CD4-positive, alpha-beta T cell treated with Interleukin-4 for 1 hour (primary cell): ENCODE measurements at regions not wholly inside any gene's neighbourhood (a gene's known extent, or its start where the extent isn't known, plus 50 kb on each side); places are given as distances from the start of the nearest gene placed in this dataset.
"Not testable (repeated sequence)": the region's sequence is repeated elsewhere in the genome, so short reads cannot be mapped to it uniquely, and the experiment has no call there.

Experiments used
- DNase-seq, 2 donors: peaks; one replicate each; pipeline ENCODE4 v3.0.0-alpha.2; 2020 to 2022

DNA sequence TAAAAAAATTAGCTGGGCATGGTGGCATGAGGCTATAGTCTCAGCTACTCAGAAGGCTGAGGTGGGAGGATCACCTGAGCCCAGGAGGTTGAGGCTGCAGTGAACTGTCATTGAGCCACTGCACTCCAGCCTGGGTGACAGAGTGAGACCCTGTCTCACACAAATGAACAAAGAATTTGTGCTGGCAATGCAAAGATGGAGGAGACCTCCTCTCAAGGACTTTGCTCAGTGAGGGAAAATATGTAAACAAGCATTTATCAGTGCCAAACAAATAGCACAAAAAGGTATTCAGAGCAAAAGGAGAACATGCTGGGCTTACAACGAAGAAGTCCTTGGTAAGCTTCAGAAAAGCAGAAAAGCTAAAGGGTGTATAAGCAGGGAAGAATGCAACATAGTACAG, 113.1 kb upstream of the UMPS start:
- no peak for DNase-seq

DNA sequence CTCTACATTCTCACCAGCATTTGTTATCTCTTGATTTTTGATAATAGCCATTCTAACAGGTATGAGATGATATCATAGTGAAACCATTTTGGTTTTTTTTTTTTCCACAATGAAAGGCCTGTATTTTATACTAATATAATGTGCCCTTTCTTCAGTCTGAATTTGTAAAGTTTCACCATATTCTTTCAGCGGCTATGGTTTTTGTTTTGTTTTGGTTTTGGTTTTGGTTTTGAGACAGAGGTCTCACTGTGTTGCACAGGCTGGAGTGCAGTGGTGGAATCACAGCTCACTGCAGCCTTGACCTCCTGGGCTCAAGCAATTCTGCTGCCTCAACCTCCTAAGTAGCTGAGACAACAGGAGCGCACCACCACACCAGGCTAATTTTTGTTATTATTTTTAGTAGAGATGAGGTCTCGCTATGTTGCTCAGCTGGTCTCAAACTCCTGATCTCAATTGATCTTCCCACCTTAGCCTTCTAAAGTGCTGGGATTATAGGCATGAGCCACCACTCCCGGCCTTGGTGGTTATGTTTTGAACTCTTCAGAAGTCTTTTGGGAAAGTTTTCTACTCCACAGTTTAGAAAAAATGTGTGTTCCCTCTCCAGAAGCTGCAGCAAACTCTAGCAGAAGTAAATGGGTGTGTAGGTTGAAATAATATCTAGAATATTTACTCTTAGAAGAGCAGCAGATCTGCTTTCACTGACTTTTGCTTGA, 110.2 kb upstream of the UMPS start:
- peak in 1 of 2 donors; percentile 30 for DNase-seq

DNA sequence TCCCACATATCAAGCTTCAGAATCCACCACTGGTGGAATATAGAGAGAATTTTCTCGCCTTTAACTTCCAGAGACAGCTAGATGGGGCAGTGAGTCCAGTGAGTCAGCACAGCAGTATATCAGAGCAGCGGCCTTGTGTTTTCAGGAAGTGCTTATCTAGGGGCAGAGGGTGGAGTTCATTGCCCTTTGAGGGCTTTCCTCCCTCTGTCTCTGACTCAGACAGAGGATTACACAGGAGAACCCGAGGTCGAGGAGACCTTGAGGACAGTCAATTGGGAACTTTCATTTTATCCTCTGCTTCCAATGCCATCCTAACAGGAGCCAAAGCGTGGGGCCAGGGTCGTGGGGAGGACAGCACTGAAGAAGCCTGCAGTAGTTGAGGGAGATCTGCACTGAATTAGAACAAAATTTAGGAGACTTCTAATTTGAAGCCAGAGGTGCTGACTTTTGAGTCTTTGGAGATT, 109.6 kb upstream of the UMPS start:
- peak; percentile 45 to 52 for DNase-seq

DNA sequence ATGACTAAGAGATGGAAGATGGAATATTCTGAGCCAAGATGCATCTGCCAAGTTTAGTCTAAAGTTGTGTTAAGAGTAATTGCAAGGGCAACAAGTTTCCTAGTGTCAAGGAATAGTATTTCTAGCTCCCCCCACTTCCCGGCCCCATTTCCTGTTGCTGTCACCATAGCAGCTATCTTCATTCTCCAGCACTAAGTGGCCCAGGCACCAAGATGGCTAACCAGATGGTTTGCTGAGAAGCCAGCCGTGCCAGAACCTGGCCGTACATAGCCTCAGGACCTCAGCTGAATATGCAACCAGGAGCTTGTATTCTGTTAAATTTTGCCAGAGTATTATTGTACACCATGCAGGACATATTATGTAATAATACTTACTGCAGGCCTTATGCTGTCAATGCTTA, 108.8 kb upstream of the UMPS start:
- DNase-seq, result no peak

DNA sequence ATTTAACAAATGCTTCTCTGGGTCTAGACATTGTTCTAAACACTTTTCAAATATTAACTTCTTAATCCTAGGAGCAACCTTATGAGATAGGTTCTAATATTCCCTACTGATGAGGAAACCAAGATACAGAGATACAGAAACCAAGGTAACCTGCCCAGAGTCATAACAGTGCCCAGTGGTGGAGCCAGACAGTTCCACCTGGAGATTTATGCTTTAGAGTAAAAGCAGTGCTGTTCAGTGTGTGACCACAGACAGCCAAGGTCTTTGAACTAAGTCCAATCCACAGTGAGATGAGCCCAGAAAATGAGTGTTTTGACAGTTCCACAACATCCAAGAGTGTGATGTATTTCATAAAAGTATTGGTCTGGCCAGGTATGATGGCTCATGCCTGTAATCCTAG, 105.2 kb upstream of the UMPS start:
- no peak for DNase-seq

DNA sequence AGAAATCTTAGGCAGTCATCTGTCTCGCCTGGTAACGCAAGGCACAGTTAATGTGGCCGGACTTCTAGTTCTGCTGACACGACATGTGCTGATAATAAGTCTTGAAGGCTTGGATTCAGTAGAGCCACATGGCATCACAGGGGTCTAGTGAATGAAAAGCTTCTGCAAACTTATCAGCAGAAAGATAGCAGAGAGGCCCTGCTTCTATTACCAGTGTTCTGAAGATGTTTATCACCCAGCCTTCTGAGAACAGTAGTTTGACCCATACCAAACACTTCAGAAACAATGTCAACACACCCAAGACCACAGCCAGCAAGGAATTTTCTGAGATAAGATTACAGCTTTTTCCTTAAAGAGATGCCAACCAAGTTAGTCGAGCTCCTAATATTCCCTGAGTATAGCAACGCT, 102.7 kb upstream of the UMPS start:
- no peak for DNase-seq

DNA sequence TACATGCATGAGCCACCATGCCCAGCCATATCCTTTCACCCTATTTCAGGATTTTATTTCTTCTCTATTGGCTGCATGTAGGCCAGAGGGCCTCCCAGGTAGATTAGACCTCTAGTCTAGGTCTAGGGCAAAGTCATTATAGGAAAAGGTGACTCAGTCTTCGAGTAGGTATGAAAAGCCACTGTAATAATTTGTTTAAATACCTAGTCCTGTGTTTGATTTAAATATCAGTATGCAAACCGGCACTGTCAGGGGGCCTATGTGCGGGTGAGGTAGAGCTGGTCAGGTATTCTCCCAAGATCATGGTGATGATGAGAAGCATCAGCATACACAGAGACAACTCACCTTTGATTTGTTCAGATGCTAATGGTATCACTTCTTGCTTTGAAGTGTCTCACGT, 101.4 kb upstream of the UMPS start:
- no peak for DNase-seq

DNA sequence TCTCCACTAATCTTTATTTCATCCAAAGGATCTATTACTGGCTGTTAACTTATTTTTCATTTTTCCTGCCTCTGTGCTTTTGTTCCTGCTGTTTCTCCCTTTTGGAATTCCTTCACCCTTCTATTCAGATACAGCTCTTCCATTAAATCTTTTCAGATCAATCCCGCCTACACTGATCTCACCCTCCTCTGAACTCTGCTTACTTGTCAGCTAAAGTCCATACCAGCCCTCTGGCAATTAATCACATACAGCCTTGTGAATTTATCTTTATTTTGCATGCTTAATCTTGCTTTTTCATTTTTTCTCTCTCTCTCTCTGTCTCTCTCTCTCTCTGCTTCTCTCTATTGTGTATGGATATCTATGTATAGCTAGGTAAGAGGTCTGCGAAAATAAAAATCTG, 100.8 kb upstream of the UMPS start:
- no peak for DNase-seq

DNA sequence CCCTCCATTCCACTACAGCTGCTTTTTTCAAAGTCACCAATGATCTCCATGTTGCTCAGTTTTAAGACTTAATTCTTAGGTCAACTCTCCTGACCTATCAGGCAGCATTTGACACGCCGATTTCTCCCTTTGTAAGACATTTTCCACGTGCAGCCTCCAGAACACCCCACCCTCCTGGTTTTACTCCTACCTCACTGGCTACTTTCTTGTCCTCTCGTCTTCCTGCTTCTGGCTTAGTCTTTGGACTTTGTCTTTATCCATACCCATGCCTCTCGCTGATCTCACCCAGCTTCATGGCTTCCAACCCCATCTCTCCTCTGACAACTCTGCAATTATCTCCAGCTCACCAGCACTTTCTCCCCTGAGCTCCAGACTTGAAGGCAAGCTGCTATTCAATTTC, 99.3 kb upstream of the UMPS start:
- DNase-seq, result no peak

DNA sequence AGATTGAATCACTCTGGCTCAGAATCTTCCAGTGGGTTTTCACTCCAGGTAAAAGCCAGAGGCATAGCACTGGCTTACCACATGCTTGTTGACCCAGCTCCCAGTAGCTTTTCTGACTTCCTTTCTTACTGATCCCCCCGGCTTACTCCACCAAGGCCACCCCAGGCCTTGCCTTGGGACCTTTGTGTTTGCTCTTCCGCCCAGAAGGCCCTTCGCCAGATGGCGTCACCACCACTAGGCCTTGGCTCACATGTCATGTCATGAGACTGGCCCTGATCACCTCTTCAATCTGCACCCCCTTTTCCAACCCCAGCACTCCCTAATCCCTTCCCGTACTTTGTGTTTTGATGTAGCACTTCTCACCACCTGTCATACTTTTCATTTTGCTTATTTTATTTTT, 98.5 kb upstream of the UMPS start:
- no peak for DNase-seq

DNA sequence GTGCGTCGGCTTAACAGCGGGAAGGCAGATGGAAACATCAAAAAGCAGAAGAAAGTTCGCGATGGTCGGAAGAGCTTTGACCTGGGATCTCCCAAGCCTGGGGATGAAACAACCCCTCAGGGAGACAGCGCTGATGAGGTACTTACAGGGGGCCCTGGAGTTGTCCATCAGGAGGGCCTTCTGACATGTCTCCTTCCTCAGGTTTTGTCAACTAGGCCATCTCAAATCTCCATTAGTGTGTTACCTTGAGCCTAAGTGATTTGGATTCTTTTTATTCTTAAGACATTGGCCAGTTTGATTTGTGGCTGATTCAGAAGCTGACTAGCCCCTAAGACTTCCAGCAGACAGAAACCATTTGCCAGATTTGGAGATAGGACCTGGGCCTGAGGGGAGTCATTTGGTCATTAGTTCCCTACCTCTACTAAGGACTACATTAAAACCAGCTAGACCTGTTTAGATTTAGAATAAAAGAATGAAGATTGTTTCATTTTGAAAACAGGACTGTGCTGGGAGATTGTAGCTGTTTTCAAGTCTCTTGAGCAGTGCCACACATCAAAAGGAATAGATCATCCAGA, 97.6 kb upstream of the UMPS start:
- DNase-seq, result no peak

DNA sequence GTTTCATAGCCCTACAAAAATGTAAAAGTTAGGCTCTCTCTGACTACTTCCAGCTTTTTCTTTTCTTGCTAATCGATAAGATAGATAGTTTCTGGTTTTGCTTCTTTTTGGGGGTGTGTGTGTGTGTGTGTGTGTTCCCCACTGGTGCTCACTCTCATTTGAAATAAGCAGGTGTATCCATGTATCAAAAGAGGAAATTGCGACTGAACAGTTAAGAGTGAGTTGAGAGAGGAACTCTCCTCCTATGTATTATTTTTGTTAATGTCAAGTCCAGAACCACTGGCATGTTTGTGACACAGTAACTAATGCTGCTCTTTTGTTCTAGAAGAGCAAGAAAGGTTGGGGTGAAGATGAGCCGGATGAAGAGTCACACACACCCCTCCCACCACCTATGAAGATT, 96.7 kb upstream of the UMPS start:
- no peak for DNase-seq

DNA sequence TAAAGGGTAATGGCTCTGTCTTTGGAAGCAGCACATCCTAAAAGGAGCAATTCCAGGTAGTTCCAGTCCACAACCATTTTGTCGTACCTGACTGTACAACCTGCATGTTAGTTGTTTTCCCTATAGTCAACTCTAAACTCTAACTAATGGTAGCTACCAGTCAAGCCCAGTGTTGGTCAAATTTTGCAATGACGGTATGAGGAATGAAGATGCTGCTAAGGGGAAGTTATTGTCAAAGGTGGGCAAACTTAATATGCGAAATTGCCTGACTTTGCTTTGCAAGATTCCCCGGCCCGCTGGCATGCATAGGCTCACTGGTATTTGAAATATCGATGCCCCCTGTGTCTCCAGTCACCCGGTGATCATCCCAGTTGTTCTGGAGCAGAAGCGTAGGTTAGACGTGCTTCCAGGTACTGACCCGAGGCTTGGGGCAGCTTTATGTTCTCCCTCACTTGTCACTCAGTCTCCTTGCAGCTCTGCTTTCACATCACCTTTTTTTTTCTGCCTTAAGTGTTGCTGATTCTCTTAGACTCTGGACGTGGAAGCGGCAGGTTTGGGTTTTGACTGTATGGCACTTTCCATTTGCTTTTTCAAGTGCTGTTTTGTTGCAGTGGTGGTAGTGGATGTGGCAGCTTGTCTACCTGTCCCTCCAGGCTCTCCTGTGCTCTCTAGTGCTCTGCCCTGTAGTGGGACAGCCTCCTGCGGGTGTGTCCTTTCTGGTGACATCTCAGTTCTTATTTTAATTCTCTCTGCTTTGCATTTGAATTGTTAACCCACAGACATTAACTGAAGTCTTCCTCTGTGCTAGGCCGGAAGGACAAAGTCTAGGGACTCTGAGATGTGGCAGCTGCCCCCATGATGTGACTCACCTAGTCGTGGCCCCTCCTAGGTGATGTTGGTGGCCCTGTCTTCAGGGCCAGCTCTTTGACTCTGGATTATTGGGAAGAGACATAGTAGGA, 95.8 kb upstream of the UMPS start:
- no peak for DNase-seq

DNA sequence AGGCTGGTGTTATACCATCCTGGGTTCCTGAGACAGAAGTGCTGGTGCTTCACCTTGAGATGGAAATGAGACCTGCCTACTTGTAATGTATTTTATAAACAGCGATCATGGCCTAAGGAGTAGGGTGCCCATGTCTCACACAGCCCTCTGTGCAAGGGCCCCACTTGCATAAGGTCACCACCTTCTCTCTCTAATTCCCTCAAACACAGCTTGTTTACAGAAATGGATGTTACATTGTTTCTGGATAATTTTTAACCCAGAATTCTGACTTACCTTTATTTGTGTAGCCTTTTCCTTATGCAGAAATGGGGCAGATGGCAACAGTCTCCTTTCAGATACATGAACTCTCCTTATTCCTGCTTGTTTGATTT, 95.1 kb upstream of the UMPS start:
- no peak for DNase-seq

DNA sequence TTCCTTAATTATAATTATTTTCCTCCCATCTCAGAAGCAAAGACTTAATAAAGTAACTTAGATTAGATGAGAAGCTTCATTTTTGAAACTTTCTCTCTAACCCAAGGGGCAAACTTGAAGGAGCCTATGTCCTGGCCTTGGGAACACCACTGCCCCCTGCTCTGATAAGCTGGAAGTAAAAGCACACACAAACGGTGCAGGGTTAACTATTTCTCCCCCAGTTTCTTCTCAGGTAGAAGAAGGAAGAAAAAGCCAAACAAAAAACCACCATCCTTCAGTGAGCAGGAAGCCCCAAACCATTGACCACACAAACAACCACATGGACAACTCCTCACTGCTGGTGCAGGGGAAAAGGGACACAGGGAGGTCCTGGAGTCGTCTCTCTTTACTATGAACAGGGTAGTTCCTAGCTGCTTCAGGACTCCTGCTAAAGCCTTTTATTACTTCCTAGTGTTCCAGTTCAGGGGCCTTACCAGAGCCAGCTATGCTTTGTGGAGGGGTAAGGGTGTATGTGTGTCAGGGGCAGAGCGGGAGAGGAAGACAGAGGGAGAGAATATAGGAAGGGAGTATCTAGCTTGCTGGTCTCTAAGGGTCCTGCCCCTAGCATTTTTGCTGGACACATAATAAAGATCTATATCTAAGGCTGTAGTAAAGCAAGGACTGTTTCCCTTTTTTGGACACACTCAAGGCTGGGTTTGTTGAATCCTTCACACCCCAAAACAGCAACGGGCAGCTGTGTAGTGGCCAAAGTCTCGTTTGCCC, 94.0 kb upstream of the UMPS start:
- no peak for DNase-seq

DNA sequence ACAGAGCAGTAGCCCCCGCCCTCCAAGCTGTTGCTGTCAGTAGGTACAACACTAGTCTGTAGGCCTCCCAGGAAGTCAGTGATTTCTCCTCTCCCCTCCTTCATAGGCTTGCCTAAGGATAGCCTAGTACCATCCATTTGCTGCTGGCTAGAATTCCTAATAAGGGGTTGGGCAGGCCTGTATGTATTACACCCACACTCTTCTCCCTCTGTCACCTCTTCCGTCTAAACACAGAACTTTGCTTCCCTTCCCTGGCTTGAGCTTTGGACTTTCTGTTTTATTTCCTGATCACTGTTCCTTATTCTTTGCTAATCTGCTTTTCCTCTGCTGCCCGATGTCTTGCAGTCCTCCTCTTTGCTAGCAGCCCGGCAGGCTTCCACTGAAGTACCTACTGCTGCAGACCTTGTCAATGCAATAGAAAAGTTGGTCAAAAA, 93.4 kb upstream of the UMPS start:
- DNase-seq, result no peak

DNA sequence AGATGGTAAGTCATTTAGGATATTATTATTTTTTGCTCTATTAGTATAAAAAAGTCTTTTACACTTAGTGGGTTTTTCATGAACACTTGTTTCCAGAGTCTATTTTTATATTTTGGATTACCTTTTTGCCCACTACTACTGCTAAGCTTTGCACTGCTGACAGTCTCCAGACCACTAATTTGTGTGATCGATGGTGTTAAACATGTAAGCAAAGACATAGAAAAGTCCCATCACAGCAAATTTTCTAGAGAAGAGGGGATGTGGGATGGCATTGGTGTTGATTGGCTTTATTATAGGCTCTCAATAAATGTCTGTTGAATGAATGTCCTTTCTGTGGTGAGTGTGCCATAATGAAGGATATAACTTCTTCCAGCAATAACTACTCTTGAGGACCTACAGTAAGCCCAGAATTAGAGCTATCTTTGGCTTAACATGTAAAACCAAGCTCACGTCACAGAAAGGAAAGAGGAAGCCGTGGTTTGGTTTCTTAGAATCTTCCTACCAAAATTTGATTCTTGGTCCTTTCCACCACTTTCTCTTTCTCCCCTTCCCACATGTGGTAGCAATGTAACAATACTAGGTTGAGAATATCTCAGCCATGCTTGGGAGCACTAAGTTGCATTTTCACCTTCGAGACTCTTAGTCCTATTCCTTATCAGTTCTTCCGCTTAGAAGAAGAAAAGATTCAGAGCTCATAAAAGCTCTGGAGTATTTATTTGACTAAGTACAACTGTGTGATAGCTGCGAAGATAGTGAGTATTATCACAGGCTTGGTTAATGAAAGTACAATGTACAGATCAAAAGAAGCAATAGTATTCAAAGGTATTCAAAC, 90.6 kb upstream of the UMPS start:
- DNase-seq, result peak in 1 of 2 donors; percentile 45

DNA sequence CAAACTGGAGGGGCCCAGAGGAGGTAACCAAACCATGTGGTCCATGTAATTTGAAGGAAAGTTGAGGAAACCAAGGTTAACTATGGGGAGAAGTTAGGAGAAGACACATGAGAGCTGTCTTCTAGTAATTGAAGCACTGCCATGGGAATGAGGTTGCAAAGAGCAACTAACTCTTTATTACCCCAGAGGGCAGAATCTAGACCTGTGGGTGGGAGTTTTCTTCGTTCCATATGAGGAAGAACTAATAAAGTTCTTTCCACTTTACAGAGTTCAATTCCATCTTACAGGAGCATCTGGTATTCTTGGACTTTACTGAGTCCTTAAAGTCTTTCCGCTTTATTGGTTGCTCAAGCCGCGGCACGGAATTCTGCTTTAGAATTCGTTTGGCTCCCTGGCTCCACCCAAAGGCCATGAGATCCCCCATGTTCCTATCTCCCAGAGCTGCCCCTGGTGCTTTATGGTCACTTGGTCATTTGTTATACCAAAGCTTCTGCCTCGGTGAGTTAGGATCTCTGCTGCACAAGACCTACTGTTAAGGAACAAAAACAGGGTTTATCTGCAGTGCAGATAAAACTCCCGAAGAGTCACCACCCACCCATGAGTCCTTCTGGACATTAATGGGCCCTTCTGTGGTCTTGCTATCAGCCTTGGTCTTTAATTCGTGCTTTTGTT, 89.5 kb upstream of the UMPS start:
- no peak for DNase-seq

DNA sequence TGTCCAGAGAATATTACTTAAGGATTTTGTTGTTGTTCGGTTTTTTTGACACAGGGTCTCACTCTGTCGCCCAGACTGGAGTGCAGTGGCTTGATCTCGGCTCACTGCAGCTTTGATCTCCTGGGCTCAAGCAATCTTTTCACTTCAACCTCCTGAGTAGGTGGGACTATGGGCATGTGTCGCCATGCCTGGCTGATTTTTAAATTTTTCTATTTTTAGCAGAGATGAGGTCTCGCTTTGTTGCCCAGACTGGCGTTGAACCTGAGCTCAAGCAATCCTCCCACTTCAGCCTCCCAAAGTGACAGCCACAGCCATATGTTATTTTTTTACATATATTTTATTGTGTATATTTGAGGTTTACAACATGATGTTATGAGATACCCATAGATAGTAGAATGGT, 86.8 kb upstream of the UMPS start:
- no peak for DNase-seq

DNA sequence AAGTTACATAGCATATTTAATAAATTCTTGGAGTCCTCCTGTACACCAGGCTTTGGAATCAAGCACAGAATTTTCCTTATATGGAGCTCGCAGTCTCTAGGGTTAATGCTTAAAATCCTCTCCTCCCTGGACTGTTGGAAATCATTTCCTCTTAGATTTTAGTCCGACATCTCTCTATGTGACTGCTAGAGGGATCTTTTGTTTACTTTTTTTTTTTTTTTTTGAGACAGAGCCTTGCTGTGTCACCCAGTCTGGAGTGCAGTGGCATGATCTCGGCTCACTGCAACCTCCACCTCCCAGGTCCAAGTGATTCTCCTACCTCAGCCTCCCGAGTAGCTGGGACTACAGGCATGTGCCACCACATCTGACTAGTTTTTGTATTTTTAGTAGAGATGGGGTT, 84.1 kb upstream of the UMPS start:
- DNase-seq, result not testable (repeated sequence)

DNA sequence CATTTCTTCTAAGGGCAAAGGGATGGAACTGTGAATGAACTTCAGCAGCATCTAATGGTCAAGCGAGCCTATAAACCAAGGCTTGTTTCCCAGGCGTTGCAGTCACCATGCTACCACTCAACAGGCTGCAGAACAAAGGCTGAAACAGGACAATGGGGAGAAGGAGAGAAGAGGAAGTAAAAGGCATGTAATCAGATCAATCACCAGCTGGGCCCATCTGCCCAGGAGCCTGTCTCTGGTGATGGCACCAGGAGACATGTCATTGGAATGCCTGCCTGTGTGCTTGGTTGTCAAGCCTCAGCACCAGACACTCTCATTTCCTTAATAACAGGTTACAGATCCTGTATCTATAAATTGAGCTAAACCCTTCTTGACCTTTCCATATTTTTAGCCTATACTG, 81.7 kb upstream of the UMPS start:
- no peak for DNase-seq

DNA sequence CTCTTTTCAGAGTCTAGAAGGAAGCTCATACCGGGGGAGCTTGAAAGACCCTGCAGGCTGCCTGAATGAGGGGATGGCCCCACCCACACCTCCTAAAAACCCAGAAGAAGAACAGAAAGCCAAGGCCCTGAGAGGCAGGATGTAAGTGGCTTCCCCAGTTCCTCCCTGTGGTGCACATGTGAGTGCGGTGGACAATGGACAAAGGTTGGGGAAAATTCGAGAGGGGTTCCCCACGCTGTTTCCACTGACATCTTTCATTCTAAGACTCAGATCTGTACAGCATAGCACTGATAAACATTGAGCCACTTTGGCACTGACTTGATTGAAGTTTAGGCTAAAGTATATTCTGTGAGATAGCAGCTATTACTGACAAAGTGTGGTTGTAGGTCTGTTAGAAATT, 79.5 kb upstream of the UMPS start:
- peak; percentile 7 to 16 for DNase-seq
